ENCODE measurements at regions not wholly inside any gene's neighbourhood (a gene's known extent, or its start where the extent isn't known, plus 50 kb on each side); places are given as distances from the start of the nearest gene placed in this dataset.
A peak's percentile ranks its signal among the peaks of the same experiment; 100 is the strongest.

- no peaks in the 10 kb centered on the region for H3K4me1 ChIP-seq (ENCODE audit: low read depth)
- H3K27ac ChIP-seq, result no peak overlapping the region
- no peak for TF ChIP-seq CTCF (IDR thresholded peaks at IDR 0.05; ENCODE audit: low read depth, low read length)
Measured at GRCh38 chr2:201968476-201968875, 65.2 kb upstream of the FZD7 start.

DNA sequence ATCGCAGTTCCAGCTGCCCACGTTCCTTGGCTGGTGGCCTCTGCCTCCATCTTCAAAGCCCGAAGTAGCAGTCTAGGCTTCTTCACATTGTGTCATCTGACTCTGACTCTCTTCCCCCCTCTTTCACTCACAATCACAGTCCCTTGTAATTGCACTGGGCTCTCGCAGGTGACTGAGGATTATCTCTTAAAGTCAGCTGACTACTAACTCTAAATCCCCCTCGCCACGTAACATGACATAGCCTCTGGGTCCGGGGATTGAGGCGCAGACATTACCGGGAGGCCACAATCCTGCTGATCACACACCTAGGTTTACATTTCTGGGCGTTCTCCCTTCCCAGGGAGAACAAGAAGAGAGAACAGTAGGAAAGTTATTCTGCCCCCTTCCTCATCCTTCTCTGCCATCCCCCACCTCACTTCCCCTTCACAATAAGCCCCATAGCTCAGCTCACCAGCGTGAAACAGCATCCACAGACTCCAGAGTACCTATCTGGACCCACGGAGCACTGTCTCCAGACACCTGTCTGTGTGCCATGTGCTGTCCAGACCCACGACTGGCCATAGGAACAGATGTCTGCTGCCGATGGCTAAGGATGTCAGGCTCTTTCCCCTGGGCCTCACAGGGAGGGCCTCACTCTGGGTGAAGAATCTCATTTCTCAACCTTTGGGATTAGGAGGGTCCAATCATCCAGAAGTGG, 64.3 kb upstream of the FZD7 start:
- no peak for TF ChIP-seq CTCF (IDR thresholded peaks at IDR 0.05; ENCODE audit: low read depth, low read length)
- DNase-seq (ENCODE audit: low read depth in 1 of 2, low spot score in 1 of 2), result no peak
- Histone ChIP-seq H3K27ac (no peak overlapping the region), H3K36me3 (no peaks in the 10 kb centered on the region), H3K4me3 (no peak overlapping the region), H3K9me3 (ENCODE audit: low read depth) (no peaks in the 10 kb centered on the region), H3K27me3 (peaks cover 78% of the 10 kb centered on the region), H3K4me1 (ENCODE audit: low read depth) (no peaks in the 10 kb centered on the region)

More at GRCh38 chr2:201968476-201968875, 65.2 kb upstream of the FZD7 start:
- DNase-seq (ENCODE audit: low read depth in 1 of 2, low spot score in 1 of 2), result no peak
- Histone ChIP-seq H3K4me3 (no peak overlapping the region), H3K36me3 (no peaks in the 10 kb centered on the region), H3K27me3 (peaks cover 85% of the 10 kb centered on the region), H3K9me3 (ENCODE audit: low read depth) (no peaks in the 10 kb centered on the region)

DNA sequence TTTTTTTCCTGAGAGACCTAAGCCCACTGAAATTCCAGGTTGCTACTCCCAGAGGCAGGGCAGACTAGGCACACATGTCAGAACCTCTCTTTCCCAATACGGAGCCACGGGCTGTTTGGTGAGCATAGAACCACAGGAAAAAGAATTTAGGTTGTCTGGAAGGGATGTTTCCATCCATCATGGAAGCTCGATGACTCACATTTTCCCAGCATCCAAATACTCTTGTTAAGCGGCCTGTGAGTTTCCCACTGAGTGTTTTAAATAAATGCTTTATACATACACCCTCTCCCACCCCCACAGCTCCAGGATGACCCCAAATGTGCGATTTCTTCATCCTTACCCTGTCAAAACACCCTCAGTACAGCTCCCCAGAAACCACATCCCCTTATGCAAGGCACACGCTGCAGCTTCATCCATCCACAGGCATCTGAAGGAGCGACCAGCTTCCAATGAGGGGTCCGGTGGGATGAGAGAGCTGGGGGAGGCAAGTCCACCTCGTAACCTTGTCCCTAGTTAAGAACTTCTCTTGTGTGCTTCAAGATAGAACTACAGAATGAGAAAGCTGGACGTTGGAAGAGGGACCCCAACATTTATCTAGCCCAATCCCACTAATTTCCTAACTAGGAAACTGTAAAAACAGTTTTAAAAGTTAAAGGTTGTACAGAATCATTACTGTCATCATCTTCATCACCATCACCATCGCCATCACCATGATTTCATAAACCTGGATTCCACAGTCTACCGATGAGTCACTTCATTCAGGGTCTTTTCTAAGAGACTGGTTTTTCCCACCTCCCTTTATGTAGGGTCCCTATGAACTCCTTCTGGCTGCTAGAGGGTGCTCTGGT, 63.5 kb upstream of the FZD7 start:
- H3K27ac ChIP-seq, result no peak overlapping the region

DNA sequence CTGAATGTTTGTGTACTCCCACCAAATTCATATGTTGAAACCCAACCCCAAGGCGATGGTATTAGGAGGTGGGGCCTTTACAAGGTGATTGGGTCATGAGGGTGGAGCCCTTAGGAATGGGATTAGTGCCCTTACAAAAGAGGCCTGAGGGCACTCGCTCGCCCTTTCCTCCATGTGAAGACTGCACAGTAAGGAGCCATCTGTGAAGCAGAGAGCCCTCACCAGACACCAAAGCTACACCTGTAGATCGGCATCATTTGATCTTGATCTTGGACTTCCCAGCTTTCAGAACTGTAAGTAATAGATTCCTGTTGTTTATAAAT, 62.9 kb upstream of the FZD7 start:
- peaks cover 72% of the 10 kb centered on the region for H3K27me3 ChIP-seq
- no peak overlapping the region for H3K27ac ChIP-seq
- no peak for TF ChIP-seq CTCF (IDR thresholded peaks at IDR 0.05; ENCODE audit: low read depth, low read length)
- H3K4me3 ChIP-seq, result no peak overlapping the region
- no peaks in the 10 kb centered on the region for H3K4me1 ChIP-seq (ENCODE audit: low read depth)
- no peak for DNase-seq (ENCODE audit: low read depth in 1 of 2, low spot score in 1 of 2)
- no peaks in the 10 kb centered on the region for H3K9me3 ChIP-seq (ENCODE audit: low read depth)
- H3K36me3 ChIP-seq, result no peaks in the 10 kb centered on the region

More for the DNA sequence above, 63.5 kb upstream of the FZD7 start:
- no peaks in the 10 kb centered on the region for H3K4me1 ChIP-seq (ENCODE audit: low read depth)
- peak in 1 of 2 donors; percentile 78 for DNase-seq (ENCODE audit: low read depth in 1 of 2, low spot score in 1 of 2)
- H3K27me3 ChIP-seq, result peaks cover 76% of the 10 kb centered on the region
- TF ChIP-seq CTCF (IDR thresholded peaks at IDR 0.05; ENCODE audit: low read depth, low read length), result no peak
- no peaks in the 10 kb centered on the region for H3K36me3 ChIP-seq
- H3K4me3 ChIP-seq, result no peak overlapping the region
- H3K9me3 ChIP-seq (ENCODE audit: low read depth), result no peaks in the 10 kb centered on the region

DNA sequence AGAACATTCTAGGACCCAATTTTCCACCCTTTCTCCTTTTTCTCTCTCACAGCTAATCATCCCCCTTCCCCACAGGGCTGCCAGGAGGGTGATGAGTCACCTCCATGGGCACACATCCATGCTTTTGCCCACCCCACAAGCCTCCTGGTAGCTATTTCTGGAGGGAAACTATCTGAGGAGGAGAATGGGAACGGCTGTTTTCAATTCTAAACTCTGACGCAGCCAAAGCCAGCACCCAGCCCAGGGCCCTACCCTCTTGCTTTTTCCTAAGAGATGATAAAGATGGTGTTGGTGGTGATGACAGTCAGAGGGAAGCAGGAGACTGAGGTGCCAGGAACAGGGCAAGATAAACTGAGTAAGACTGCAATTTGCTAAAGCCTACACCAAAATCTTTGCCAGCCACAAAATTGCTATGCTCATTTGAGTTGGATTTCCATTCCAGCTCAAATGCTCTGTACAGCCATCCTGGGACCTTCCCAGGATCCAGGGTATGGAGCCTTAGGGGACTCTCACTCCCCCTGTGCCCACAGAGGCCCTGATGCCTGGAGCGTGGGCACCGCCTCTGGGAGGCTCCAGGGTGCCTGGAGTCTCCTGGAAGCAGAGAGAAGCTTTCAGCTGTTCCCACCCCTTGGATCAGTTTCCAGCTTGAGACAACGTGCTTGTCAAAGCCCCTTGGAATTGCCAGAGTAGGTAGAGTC, 62.0 kb upstream of the FZD7 start:
- H3K4me3 ChIP-seq, result no peak overlapping the region
- no peaks in the 10 kb centered on the region for H3K36me3 ChIP-seq

More for the DNA sequence above, 62.0 kb upstream of the FZD7 start:
- Histone ChIP-seq H3K4me1 (ENCODE audit: low read depth) (no peaks in the 10 kb centered on the region), H3K27me3 (peaks cover 69% of the 10 kb centered on the region), H3K27ac (no peak overlapping the region), H3K9me3 (ENCODE audit: low read depth) (no peaks in the 10 kb centered on the region)
- no peak for TF ChIP-seq CTCF (IDR thresholded peaks at IDR 0.05; ENCODE audit: low read depth, low read length)
- DNase-seq (ENCODE audit: low read depth in 1 of 2, low spot score in 1 of 2), result peak in 1 of 2 donors; percentile 33

Measured in cardiac muscle cell (in vitro differentiated cells and primary cell).